IMR-90 (cell line): ENCODE measurements at regions not wholly inside any gene's neighbourhood (a gene's known extent, or its start where the extent isn't known, plus 50 kb on each side); places are given as distances from the start of the nearest gene placed in this dataset.

Source experiments
- ATAC-seq: fragments of 200-7000 bp; cut with Tn5 transposase; 2 replicates; pipeline ENCODE4 v1.9.1; 2020; ENCODE audit warnings: low read depth, mild to moderate bottlenecking, moderate library complexity
- BruUV-seq: library from RNA; stranded (reverse); fragments of 400-500 nt; replicated peaks from 2 replicates; lab custom pipeline; 2021; lab: Mats Ljungman, UMichigan
- CTCF ChIA-PET: fragments of 300-600 bp; formaldehyde crosslinking; extraction: SDS; loops from one replicate; lab custom pipeline; 2021; ENCODE audit warnings: antibody characterized with exemption; lab: Yijun Ruan, JAX
- POLR2A ChIA-PET: fragments of 300-600 bp; sonication (Branson Sonifier 250); formaldehyde crosslinking; loops from one replicate; lab custom pipeline; 2022; ENCODE audit warnings: antibody characterized with exemption; ENCODE audit not compliant: unreplicated experiment; lab: Charles Lee
- DNase-seq: peaks from one replicate; pipeline ENCODE4 v3.0.0; 2013
- H2AFZ ChIP-seq: replicated peaks from 2 replicates; pipeline ENCODE3; 2013; ENCODE audit warnings: low read length, mild to moderate bottlenecking; ENCODE audit not compliant: poor library complexity
- H2AK5ac ChIP-seq: 2 replicates; pipeline ENCODE4 v1.6.1; 2013; ENCODE audit warnings: low read depth, low read length, inconsistent platforms
- H2AK9ac ChIP-seq: replicated peaks from 2 replicates; pipeline ENCODE3; 2013; ENCODE audit warnings: mild to moderate bottlenecking, low read depth, low read length, moderate library complexity; ENCODE audit not compliant: poor library complexity
- H2BK120ac ChIP-seq: 2 replicates; pipeline ENCODE4 v1.6.1; 2013; ENCODE audit warnings: low read depth, low read length, inconsistent platforms
- H2BK15ac ChIP-seq: 3 replicates; pipeline ENCODE4 v1.6.1; 2013; ENCODE audit warnings: low read depth, low read length, inconsistent platforms
- H2BK20ac ChIP-seq: 2 replicates; pipeline ENCODE4 v1.6.1; 2013; ENCODE audit warnings: low read depth, mild to moderate bottlenecking, inconsistent platforms, low read length, moderate library complexity
- H2BK5ac ChIP-seq: 2 replicates; pipeline ENCODE4 v1.6.1; 2013; ENCODE audit warnings: mild to moderate bottlenecking, low read depth, low read length, inconsistent platforms; ENCODE audit not compliant: poor library complexity, severe bottlenecking
- H3K14ac ChIP-seq: replicated peaks from 2 replicates; pipeline ENCODE4 v1.6.1; 2013; ENCODE audit warnings: low read depth, low read length, inconsistent platforms
- H3K18ac ChIP-seq: 2 replicates; pipeline ENCODE4 v1.6.1; 2013; ENCODE audit warnings: low read depth, low read length, control low read depth
- H3K23ac ChIP-seq: 2 replicates; pipeline ENCODE4 v1.6.1; 2013; ENCODE audit warnings: low read depth, low read length, inconsistent platforms
- H3K27ac ChIP-seq: 2 replicates; pipeline ENCODE4 v1.5.1; 2013; ENCODE audit warnings: mild to moderate bottlenecking, control low read depth, low read length; ENCODE audit not compliant: insufficient read depth
- H3K27me3 ChIP-seq: 2 replicates; pipeline ENCODE4 v1.6.1; 2013; ENCODE audit warnings: low read length; ENCODE audit not compliant: control insufficient read depth, insufficient read depth
- H3K36me3 ChIP-seq: 2 replicates; pipeline ENCODE4 v1.6.1; 2013; ENCODE audit warnings: low read length, mixed read lengths; ENCODE audit not compliant: control insufficient read depth, insufficient read depth
- H3K4ac ChIP-seq: 2 replicates; pipeline ENCODE4 v1.6.1; 2013; ENCODE audit warnings: low read depth, low read length, inconsistent platforms
- H3K4me1 ChIP-seq: 2 replicates; pipeline ENCODE4 v1.6.1; 2013; ENCODE audit warnings: low read length, mixed read lengths; ENCODE audit not compliant: control insufficient read depth, insufficient read depth
- H3K4me2 ChIP-seq: 2 replicates; pipeline ENCODE4 v1.6.1; 2013; ENCODE audit warnings: low read depth, mild to moderate bottlenecking, control low read depth, low read length, moderate library complexity
- H3K4me3 ChIP-seq: 2 replicates; pipeline ENCODE4 v1.5.1; 2013; ENCODE audit warnings: low read depth, mild to moderate bottlenecking, control low read depth, low read length, moderate library complexity; ENCODE audit not compliant: insufficient read depth
- H3K56ac ChIP-seq: 2 replicates; pipeline ENCODE4 v1.6.1; 2013; ENCODE audit warnings: low read length, inconsistent platforms; ENCODE audit not compliant: insufficient read depth; ENCODE audit errors: extremely low read depth
- H3K79me1 ChIP-seq, 2 experiments: 2 replicates each; pipeline ENCODE4 v1.6.1; 2013; ENCODE audit warnings: low read length in 2 of 2, inconsistent platforms in 1 of 2, low read depth in 1 of 2
- H3K9ac ChIP-seq: 2 replicates; pipeline ENCODE4 v1.6.1; 2013; ENCODE audit warnings: low read depth, low read length, control low read depth
- H3K9me1 ChIP-seq: 2 replicates; pipeline ENCODE4 v1.6.1; 2013; ENCODE audit warnings: low read length, inconsistent platforms; ENCODE audit not compliant: insufficient read depth
- H3K9me3 ChIP-seq: 2 replicates; pipeline ENCODE4 v1.6.1; 2013; ENCODE audit warnings: low read length; ENCODE audit not compliant: control insufficient read depth, insufficient read depth
- H4K20me1 ChIP-seq: 2 replicates; pipeline ENCODE4 v1.6.1; 2013; ENCODE audit warnings: low read length, inconsistent platforms; ENCODE audit not compliant: insufficient read depth
- H4K5ac ChIP-seq: 2 replicates; pipeline ENCODE4 v1.6.1; 2013; ENCODE audit warnings: mild to moderate bottlenecking, low read depth, low read length, control low read depth
- H4K8ac ChIP-seq, 2 experiments: 2 replicates each; pipeline ENCODE4 v1.6.1; 2013; ENCODE audit warnings: low read depth in 2 of 2, low read length in 2 of 2, control low read depth in 1 of 2, inconsistent platforms in 1 of 2
- H4K91ac ChIP-seq: 2 replicates; pipeline ENCODE4 v1.6.1; 2013; ENCODE audit warnings: low read depth, low read length, inconsistent platforms; ENCODE audit not compliant: insufficient read depth
- MAFK ChIP-seq: IDR thresholded peaks from 2 replicates; pipeline ENCODE4 v1.6.1; 2012; ENCODE audit warnings: low read depth, low read length, improper control_type of control experiment
- MAZ ChIP-seq: IDR thresholded peaks from 2 replicates; pipeline ENCODE4 v1.6.1; 2012; ENCODE audit warnings: low read depth, mild to moderate bottlenecking, low read length, improper control_type of control experiment, moderate library complexity, borderline replicate concordance
- RAD21 ChIP-seq: IDR thresholded peaks from 2 replicates; pipeline ENCODE4 v1.6.1; 2012; ENCODE audit warnings: low read length, improper control_type of control experiment
- RCOR1 ChIP-seq: IDR thresholded peaks from 2 replicates; pipeline ENCODE4 v1.6.1; 2012; ENCODE audit warnings: mild to moderate bottlenecking, low read length, improper control_type of control experiment; ENCODE audit not compliant: insufficient replicate concordance
- USF2 ChIP-seq: fragments of 150-350 bp; IDR thresholded peaks from 2 replicates; pipeline ENCODE4 v1.6.1; 2017; ENCODE audit warnings: mild to moderate bottlenecking, antibody characterized with exemption, low read length, low read depth
- dilution Hi-C: fragments of 300-500 bp; cut with HindIII; formaldehyde crosslinking; loops from one replicate; pipeline ENCODE4 v1.14.3; 2018; ENCODE audit warnings: low sequenced_read_pairs; ENCODE audit not compliant: unreplicated experiment
- in situ Hi-C: fragments of 300-500 bp; cut with MboI; formaldehyde crosslinking; loops from 3 replicates; pipeline ENCODE4 v1.14.3; 2019; ENCODE audit warnings: low sequenced_read_pairs, inconsistent platforms, mixed read lengths
- intact Hi-C: fragments of 100-400 bp; cut with micrococcal nuclease; formaldehyde crosslinking; loops from 2 replicates; pipeline ENCODE4 v1.10.0; 2022
- TF ChIP-seq, protein P1 (sequence below): conservative IDR thresholded peaks from 2 replicates; pipeline ENCODE4 v1.5.1; 2012; ENCODE audit warnings: mild to moderate bottlenecking, low read depth, low read length, improper control_type of control experiment

DNA sequence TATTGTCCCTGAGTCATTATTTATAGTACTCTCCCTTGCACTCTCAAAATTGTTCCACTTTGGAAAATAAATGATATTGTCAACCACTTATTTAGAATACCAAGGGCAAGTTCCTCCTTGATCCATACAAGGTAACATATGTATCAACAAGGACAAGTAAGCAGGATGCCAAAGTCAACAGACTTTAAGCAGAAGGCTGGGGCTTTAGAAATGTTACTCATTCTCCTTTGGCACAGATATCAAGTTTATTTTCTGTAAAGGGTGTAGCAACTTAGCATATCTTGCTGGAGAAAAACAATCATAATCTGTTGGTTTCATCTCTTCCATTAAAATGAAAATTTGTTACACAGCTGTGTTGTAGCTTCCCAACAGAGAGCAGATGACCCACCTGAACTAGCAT is 248.7 kb upstream of the SLC30A5 start:
- in situ Hi-C loops: no loop called here
- Histone ChIP-seq H3K9me1 (no peaks in the 10 kb centered on the region), H3K36me3 (no peaks in the 10 kb centered on the region), H3K4me1 (no peaks in the 10 kb centered on the region), H3K9me3 (no peaks in the 10 kb centered on the region), H3K14ac (no peak overlapping the region), H3K23ac (no peak overlapping the region), H3K18ac (no peak overlapping the region), H2AFZ (no peak overlapping the region), H2BK20ac (no peak overlapping the region), H3K9ac (no peak overlapping the region), H4K20me1 (no peaks in the 10 kb centered on the region), H2BK120ac (no peak overlapping the region), H3K79me1 (no peaks in the 10 kb centered on the region), H3K27ac (no peak overlapping the region), H2AK5ac (no peak overlapping the region), H2BK15ac (no peak overlapping the region), H4K8ac (no peak overlapping the region), H3K4ac (no peak overlapping the region), H3K4me2 (no peak overlapping the region), H4K5ac (no peak overlapping the region), H4K91ac (no peak overlapping the region), H3K27me3 (no peaks in the 10 kb centered on the region), H2BK5ac (no peak overlapping the region), H2AK9ac (no peak overlapping the region), H3K4me3 (no peak overlapping the region), H3K56ac (no peak overlapping the region)
- intact Hi-C loops: no loop called here
- dilution Hi-C loops: no loop called here
- ChIA-PET POLR2A (no interaction called here), CTCF (no interaction called here)
- DNase-seq (no peak), ATAC-seq (no peak)
- TF ChIP-seq RAD21 (no peak), MAFK (no peak), USF2 (no peak), MAZ (no peak), RCOR1 (no peak)
- TF ChIP-seq, protein P1, sequence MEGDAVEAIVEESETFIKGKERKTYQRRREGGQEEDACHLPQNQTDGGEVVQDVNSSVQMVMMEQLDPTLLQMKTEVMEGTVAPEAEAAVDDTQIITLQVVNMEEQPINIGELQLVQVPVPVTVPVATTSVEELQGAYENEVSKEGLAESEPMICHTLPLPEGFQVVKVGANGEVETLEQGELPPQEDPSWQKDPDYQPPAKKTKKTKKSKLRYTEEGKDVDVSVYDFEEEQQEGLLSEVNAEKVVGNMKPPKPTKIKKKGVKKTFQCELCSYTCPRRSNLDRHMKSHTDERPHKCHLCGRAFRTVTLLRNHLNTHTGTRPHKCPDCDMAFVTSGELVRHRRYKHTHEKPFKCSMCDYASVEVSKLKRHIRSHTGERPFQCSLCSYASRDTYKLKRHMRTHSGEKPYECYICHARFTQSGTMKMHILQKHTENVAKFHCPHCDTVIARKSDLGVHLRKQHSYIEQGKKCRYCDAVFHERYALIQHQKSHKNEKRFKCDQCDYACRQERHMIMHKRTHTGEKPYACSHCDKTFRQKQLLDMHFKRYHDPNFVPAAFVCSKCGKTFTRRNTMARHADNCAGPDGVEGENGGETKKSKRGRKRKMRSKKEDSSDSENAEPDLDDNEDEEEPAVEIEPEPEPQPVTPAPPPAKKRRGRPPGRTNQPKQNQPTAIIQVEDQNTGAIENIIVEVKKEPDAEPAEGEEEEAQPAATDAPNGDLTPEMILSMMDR: no peak
- BruUV-seq: no TSS peak
